Thymus (tissue), 11 donors: ENCODE measurements at regions not wholly inside any gene's neighbourhood (a gene's known extent, or its start where the extent isn't known, plus 50 kb on each side); places are given as distances from the start of the nearest gene placed in this dataset.

Experiments used
- DNase-seq, 9 donors: peaks; one replicate each; pipeline ENCODE4 v3.0.0-alpha.2; 2013; ENCODE audit warnings: low spot score in 9 of 9, low read depth in 6 of 9, missing footprints in 1 of 9
- H3K27ac ChIP-seq, 2 donors: one replicate each; pipeline ENCODE4 v1.5.1; 2013; ENCODE audit warnings: control low read depth in 1 of 2, low read depth in 1 of 2, low read length in 1 of 2, mild to moderate bottlenecking in 1 of 2, moderate library complexity in 1 of 2
- H3K27me3 ChIP-seq, 2 donors: one replicate each; pipeline ENCODE4 v1.5.1; 2013; ENCODE audit warnings: low read length in 1 of 2; ENCODE audit not compliant: control insufficient read depth in 2 of 2, insufficient read depth in 1 of 2
- H3K36me3 ChIP-seq, 2 donors: one replicate each; pipeline ENCODE4 v1.5.1; 2013; ENCODE audit warnings: low read length in 1 of 2, mild to moderate bottlenecking in 1 of 2, moderate library complexity in 1 of 2; ENCODE audit not compliant: control insufficient read depth in 2 of 2, insufficient read depth in 2 of 2
- H3K4me1 ChIP-seq, 2 donors: one replicate each; pipeline ENCODE4 v1.5.1; 2013; ENCODE audit warnings: low read length in 2 of 2; ENCODE audit not compliant: control insufficient read depth in 2 of 2, insufficient read depth in 2 of 2
- H3K4me3 ChIP-seq, 2 donors: one replicate each; pipeline ENCODE4 v1.5.1; 2013; ENCODE audit warnings: low read length in 2 of 2, control low read depth in 1 of 2, mild to moderate bottlenecking in 1 of 2
- H3K9me3 ChIP-seq, 2 donors: one replicate each; pipeline ENCODE4 v1.5.1; 2013; ENCODE audit warnings: low read length in 1 of 2, mild to moderate bottlenecking in 1 of 2; ENCODE audit not compliant: control insufficient read depth in 2 of 2, insufficient read depth in 1 of 2
- WGBS: extraction: QIAGEN DNeasy Blood & Tissue Kit; methylation state at CpG from one replicate; pipeline ENCODE4 v1.1.7; 2013; 5-methylcytosine and 5-hydroxymethylcytosine counted together
- donor health status: healthy.

DNA sequence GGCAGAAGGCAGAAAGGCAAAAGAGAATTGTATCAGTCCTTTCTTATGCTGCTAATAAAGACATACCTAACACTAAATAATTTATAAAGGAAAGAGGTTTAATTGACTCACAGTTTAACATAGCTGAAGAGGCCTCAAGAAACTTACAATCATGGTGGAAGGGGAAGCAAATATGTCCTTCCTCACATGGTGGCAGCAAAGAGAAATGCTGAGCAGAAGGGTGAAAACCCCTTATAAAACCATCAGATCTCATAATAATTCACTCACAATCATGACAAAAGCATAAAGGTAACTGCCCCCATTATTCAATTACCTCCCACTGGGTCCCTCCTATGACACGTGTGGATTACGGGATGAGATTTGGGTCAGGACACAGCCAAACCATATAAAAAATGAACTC, 312.5 kb upstream of the PTGER4 start:
- Histone ChIP-seq H3K4me3 (no peak overlapping the region), H3K9me3 (no peaks in the 10 kb centered on the region), H3K27me3 (no peaks in the 10 kb centered on the region), H3K36me3 (no peaks in the 10 kb centered on the region), H3K27ac (no peak overlapping the region), H3K4me1 (peaks cover 0 to 3% of the 10 kb centered on the region in 2 donors)
- peak in 1 of 9 donors; percentile 65 for DNase-seq
- 88% methylated on average over 2 of the region's 2 CpGs for WGBS

DNA sequence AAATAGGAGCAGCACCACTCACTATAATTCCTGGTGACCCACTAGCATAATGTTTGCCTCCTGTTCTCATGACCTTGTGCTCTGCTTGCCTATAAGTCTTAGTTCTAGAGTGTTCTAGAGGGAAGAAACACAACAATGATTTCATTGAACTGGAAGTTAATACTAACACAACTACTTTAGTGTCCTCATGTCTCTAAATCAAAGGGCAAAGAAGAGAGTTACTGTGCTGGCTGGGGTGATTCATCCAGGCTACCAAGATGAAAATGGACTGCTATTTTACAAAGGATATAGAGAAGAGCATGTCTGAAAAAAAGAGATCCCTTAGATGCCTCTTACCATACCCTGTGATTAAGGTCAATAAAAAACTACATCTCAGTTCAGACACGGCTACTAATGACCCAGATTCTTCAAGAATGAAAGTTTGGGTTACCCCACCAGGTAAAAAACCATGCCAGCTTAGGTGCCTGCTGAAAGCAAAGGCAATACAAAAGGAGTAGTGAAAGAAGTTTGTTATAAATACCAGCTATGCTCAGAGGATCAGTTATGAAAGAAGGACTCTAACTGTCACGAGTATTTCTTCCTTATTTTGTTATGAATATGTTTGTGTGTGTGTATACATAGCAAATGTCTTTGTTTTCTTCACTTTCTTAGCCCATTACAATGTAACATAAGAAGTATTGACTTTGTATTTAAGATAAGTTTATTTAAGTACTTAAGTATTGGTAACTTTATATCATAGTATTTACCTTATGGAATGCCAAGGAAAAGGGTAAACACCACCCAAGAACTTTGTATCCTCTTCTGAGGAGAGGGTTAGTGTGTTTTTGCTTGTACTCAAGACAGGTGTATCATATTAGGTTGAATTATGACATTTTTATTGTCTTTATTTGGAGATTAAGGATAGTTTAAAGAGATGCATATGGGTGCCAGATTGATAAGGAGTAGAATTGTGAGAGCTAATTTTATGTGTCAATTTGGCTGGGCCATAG, 314.1 kb upstream of the PTGER4 start:
- Histone ChIP-seq H3K9me3 (no peaks in the 10 kb centered on the region), H3K27ac (no peak overlapping the region), H3K4me1 (peaks cover 0 to 3% of the 10 kb centered on the region in 2 donors), H3K36me3 (no peaks in the 10 kb centered on the region), H3K4me3 (no peak overlapping the region), H3K27me3 (no peaks in the 10 kb centered on the region)
- DNase-seq: no peak
- 91% methylated on average over 2 of the region's 2 CpGs for WGBS

DNA sequence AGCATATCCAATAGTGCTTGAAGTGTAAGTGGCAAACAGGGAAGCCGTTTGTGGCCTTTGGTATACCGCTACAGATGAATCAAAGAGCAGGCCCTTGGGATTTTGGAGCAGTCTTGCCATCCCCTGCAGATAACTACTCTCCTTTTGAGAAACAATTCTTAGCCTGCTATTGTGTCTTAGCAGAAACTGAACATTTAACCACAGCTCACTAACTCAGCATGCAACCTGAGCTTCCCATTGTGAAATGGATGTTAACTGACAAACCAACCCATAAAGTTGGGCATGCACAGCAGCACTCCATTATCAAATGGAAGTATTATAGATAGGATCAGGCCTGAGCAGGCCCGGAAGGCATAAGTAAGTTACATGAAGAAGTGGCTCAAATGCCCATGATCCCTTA, 315.3 kb upstream of the PTGER4 start:
- H3K27me3 ChIP-seq: no peaks in the 10 kb centered on the region
- no peak for DNase-seq
- 97% methylated on average over 3 of the region's 3 CpGs for WGBS
- peaks cover 0 to 3% of the 10 kb centered on the region in 2 donors for H3K4me1 ChIP-seq
- H3K9me3 ChIP-seq: no peaks in the 10 kb centered on the region
- no peak overlapping the region for H3K4me3 ChIP-seq
- no peaks in the 10 kb centered on the region for H3K36me3 ChIP-seq
- H3K27ac ChIP-seq: no peak overlapping the region

DNA sequence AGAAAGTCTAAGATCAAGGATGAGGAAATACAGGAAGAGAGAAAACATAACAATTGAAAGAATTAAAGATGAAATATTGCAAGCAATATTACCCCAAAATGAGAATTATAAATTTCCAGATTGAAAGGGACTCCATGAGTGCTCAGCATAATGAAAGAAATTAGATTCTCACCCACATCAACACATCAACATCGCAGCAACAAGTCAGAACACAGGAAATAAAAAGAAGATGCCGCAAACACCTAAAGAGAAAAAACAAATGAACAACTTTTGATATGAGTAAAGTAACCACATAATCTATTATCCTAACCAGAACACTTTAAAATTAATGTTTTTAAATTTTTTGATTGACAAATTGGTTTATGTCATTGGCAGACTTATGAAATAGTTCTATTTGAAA, 318.3 kb upstream of the PTGER4 start:
- Histone ChIP-seq H3K4me1 (no peaks in the 10 kb centered on the region), H3K27me3 (no peaks in the 10 kb centered on the region), H3K9me3 (no peaks in the 10 kb centered on the region), H3K4me3 (no peak overlapping the region), H3K27ac (no peak overlapping the region), H3K36me3 (no peaks in the 10 kb centered on the region)
- 88% methylated on average over 2 of the region's 2 CpGs for WGBS
- DNase-seq: no peak

DNA sequence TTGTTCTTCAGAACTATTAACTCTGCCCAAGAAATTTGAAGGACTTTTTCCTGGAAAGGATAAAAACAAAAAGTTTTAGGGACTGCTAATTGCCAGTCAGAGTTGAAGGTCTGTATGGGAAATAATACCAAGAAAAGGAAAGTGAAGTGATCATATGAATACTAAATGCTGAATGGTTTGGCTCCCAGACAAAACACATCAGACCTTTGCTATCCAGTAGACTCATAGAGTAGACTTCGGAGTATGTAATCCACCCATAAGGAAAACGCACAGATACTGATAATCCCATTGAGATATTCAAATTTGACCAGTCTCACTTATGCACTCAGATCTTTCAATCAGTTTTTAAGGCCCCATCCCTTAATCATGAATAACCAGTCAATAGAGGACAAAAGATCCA, 319.0 kb upstream of the PTGER4 start:
- Histone ChIP-seq H3K4me1 (no peaks in the 10 kb centered on the region), H3K36me3 (no peaks in the 10 kb centered on the region), H3K4me3 (no peak overlapping the region), H3K27ac (no peak overlapping the region), H3K9me3 (no peaks in the 10 kb centered on the region), H3K27me3 (no peaks in the 10 kb centered on the region)
- DNase-seq: no peak
- WGBS: 97% methylated on average over 2 of the region's 2 CpGs

DNA sequence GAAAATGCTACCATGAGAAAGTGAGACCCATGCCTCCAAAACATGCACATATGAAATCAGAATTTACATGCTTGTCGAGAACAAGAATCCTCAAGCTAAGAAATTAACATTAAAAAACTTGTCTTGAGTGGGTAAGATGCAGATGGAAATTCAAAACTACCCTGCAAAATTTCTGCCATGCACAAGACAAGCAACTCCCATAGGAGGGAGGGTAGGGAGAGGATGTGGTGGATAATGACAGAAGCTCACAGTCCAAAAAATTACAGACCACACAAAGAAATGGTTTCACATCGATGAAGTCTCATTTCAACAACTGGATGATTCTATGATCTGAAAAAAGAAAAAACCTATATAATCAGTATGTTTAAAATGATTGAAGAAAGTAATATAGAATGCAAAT, 319.9 kb upstream of the PTGER4 start:
- H3K27ac ChIP-seq: no peak overlapping the region
- no peaks in the 10 kb centered on the region for H3K4me1 ChIP-seq
- WGBS: 95% methylated on average over 2 of the region's 2 CpGs
- DNase-seq: no peak
- no peaks in the 10 kb centered on the region for H3K36me3 ChIP-seq
- H3K4me3 ChIP-seq: no peak overlapping the region
- peaks cover 0 to 3% of the 10 kb centered on the region in 2 donors for H3K9me3 ChIP-seq
- no peaks in the 10 kb centered on the region for H3K27me3 ChIP-seq

DNA sequence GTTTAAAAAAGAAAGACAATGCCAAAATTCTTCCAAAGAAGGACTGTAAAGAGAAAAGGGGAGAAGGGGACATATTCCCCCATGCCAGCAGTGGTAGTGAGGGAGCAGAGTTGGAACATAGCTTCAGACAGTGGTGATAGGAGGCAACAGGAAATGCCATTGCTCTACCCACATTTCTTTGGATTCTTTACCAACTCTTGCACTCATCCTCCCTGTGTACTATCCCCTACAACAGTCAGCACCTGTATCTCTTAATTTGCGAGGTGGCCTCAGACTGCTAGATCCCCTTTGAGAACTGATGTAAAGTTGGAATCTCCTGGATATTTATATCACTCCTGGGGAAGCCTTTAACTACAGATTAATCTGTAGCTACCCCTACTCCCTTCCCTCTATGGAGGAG, 320.6 kb upstream of the PTGER4 start:
- Histone ChIP-seq H3K27me3 (no peaks in the 10 kb centered on the region), H3K27ac (no peak overlapping the region), H3K4me3 (no peak overlapping the region), H3K9me3 (peaks cover 0 to 8% of the 10 kb centered on the region in 2 donors), H3K4me1 (no peaks in the 10 kb centered on the region), H3K36me3 (no peaks in the 10 kb centered on the region)
- no peak for DNase-seq
- WGBS: 96% methylated on average over 1 of the region's 1 CpG

DNA sequence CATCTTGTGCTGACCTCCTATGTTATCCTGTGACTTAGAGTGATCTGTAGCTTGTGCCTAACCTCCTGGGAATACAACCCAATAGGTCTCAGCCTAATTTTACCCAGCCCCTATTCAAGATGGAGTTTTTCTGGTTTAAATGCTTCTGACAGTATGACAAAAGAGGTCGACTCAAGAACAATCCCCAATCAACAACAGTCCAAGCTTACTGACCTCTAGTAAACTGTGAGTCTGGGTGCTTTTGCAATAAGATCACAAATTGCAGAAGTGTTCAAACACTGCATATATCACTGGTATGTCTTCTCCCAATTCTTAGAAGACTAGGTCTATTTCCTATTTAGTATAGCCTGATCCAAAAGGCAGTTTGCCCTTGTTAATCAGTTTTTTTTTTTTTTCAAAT, 323.5 kb upstream of the PTGER4 start:
- Histone ChIP-seq H3K9me3 (peaks cover 0 to 11% of the 10 kb centered on the region in 2 donors), H3K27ac (no peak overlapping the region), H3K4me1 (no peaks in the 10 kb centered on the region), H3K36me3 (no peaks in the 10 kb centered on the region), H3K27me3 (no peaks in the 10 kb centered on the region), H3K4me3 (no peak overlapping the region)
- DNase-seq: no peak
- 93% methylated on average over 1 of the region's 1 CpG for WGBS

DNA sequence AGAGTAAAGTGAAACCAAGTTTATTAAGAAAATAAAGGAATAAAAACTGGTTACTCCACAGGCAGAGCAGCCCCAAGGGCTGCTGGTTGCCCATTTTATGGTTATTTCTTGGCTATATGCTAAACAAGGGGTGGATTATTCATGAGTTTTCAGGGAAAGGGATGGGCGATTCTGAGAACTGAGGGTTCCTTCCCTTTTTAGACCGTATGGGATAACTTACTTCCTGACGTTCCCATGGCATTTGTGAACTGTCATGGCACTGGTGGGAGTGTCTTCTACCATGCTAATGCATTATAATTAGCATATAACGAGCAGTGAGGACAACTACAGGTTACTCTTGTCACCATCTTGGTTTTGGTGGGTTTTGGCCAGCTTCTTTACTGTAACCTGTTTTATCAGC, 323.9 kb upstream of the PTGER4 start:
- 96% methylated on average over 4 of the region's 4 CpGs for WGBS
- Histone ChIP-seq H3K9me3 (peaks cover 0 to 11% of the 10 kb centered on the region in 2 donors), H3K4me3 (no peak overlapping the region), H3K4me1 (no peaks in the 10 kb centered on the region), H3K27ac (no peak overlapping the region), H3K36me3 (no peaks in the 10 kb centered on the region), H3K27me3 (no peaks in the 10 kb centered on the region)
- no peak for DNase-seq
